ENCODE measurements at regions not wholly inside any gene's neighbourhood (a gene's known extent, or its start where the extent isn't known, plus 50 kb on each side); places are given as distances from the start of the nearest gene placed in this dataset.

GRCh38 chr9:119961774-119962424 is 592.7 kb upstream of the BRINP1 start:
- H3K4me1 ChIP-seq = peaks cover 0 to 11% of the 10 kb centered on the region in 2 donors
- H3K4me3 ChIP-seq = no peak overlapping the region
- H3K9me3 ChIP-seq = no peaks in the 10 kb centered on the region
- H3K27me3 ChIP-seq = no peaks in the 10 kb centered on the region
- DNase-seq (ENCODE audit: low spot score) = no peak
- H3K36me3 ChIP-seq = no peaks in the 10 kb centered on the region
- TF ChIP-seq CTCF (IDR thresholded peaks at IDR 0.05) = peak; percentile 20 to 62
- H3K27ac ChIP-seq = no peak overlapping the region

GRCh38 chr9:119959846-119960545 is 590.8 kb upstream of the BRINP1 start:
- no peak overlapping the region for H3K4me3 ChIP-seq
- DNase-seq (ENCODE audit: low spot score) = no peak
- H3K36me3 ChIP-seq = no peaks in the 10 kb centered on the region
- no peaks in the 10 kb centered on the region for H3K27me3 ChIP-seq
- no peak for TF ChIP-seq CTCF (IDR thresholded peaks at IDR 0.05)
- peaks cover 0 to 11% of the 10 kb centered on the region in 2 donors for H3K4me1 ChIP-seq
- H3K9me3 ChIP-seq = no peaks in the 10 kb centered on the region
- no peak overlapping the region for H3K27ac ChIP-seq

GRCh38 chr9:119956111-119956510 is 586.9 kb upstream of the BRINP1 start:
- no peak for DNase-seq (ENCODE audit: low spot score)
- Histone ChIP-seq H3K4me1 (no peaks in the 10 kb centered on the region), H3K36me3 (no peaks in the 10 kb centered on the region), H3K27ac (no peak overlapping the region), H3K27me3 (no peaks in the 10 kb centered on the region), H3K4me3 (no peak overlapping the region), H3K9me3 (no peaks in the 10 kb centered on the region)
- TF ChIP-seq CTCF (IDR thresholded peaks at IDR 0.05) = no peak

- Histone ChIP-seq H3K27ac (no peak overlapping the region), H3K36me3 (no peaks in the 10 kb centered on the region), H3K27me3 (no peaks in the 10 kb centered on the region), H3K4me1 (no peaks in the 10 kb centered on the region), H3K4me3 (no peak overlapping the region), H3K9me3 (no peaks in the 10 kb centered on the region)
- DNase-seq (ENCODE audit: low spot score) = no peak
- TF ChIP-seq CTCF (IDR thresholded peaks at IDR 0.05) = no peak
These were observed 586.0 kb upstream of the BRINP1 start for GRCh38 chr9:119955276-119955675.

- Histone ChIP-seq H3K4me3 (no peak overlapping the region), H3K9me3 (no peaks in the 10 kb centered on the region), H3K27me3 (no peaks in the 10 kb centered on the region), H3K36me3 (no peaks in the 10 kb centered on the region), H3K4me1 (no peaks in the 10 kb centered on the region), H3K27ac (no peak overlapping the region)
- DNase-seq (ENCODE audit: low spot score) = no peak
- no peak for TF ChIP-seq CTCF (IDR thresholded peaks at IDR 0.05)
These were observed 582.4 kb upstream of the BRINP1 start for GRCh38 chr9:119951591-119951990.

All from right atrium auricular region (tissue), 2 donors.